ENCODE measurements at regions not wholly inside any gene's neighbourhood (a gene's known extent, or its start where the extent isn't known, plus 50 kb on each side); places are given as distances from the start of the nearest gene placed in this dataset.

DNA sequence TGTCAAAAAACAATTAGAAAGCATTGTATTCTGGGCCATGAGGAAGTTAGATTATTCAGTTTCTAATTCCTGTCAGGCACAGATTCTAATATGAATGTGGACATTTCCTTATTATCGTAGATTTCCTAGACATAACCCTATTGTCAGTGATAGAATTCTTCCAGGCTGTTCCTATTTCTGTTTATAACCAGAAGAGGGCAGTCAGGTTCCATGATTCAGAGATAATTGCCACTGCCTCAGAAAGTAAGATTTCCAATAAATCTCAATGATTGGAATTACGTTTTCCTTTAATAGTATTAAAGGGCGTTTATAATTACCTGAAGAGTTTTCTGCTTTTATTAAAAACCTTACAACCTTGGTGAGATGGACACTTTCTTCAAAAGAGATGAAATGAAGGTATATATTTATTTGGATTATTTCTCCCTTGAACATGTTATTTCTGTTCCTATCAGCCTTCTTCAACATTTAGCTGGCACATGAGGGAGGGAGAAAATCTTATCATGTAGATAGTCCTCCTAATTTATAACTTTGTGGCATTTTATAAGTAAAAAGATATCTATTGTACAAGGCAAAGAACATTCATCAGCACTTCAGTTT, 439.2 kb downstream of the MCTP2 start:
- TF ChIP-seq POLR2AphosphoS5 (IDR thresholded peaks at IDR 0.05; ENCODE audit: low read depth, low read length) = no peak
- no peak for TF ChIP-seq POLR2A (IDR thresholded peaks at IDR 0.05; ENCODE audit: low read depth, low read length)
- TF ChIP-seq TAF1 (IDR thresholded peaks at IDR 0.05; ENCODE audit: low read depth, low read length) = no peak
- TF ChIP-seq SPI1 (IDR thresholded peaks at IDR 0.05; ENCODE audit: low read depth, low read length) = no peak

Measured in GM12891 (cell line).